H9 (cell line): ENCODE measurements at regions not wholly inside any gene's neighbourhood (a gene's known extent, or its start where the extent isn't known, plus 50 kb on each side); places are given as distances from the start of the nearest gene placed in this dataset.

Source experiments
- DNase-seq: peaks from one replicate; pipeline ENCODE4 v3.0.0-alpha.2; 2017
- H2AFZ ChIP-seq: one replicate; pipeline ENCODE4 v1.6.1; 2013; ENCODE audit warnings: mild to moderate bottlenecking, low read length, control low read depth, moderate library complexity
- H2AK5ac ChIP-seq: 2 replicates; pipeline ENCODE4 v1.6.1; 2013; ENCODE audit warnings: low read length, control low read depth, mixed read lengths; ENCODE audit not compliant: insufficient read length
- H2BK120ac ChIP-seq: one replicate; pipeline ENCODE4 v1.6.1; 2013; ENCODE audit warnings: low read depth, mild to moderate bottlenecking, low read length, control low read depth, inconsistent platforms; ENCODE audit not compliant: poor library complexity, severe bottlenecking
- H2BK12ac ChIP-seq: 2 replicates; pipeline ENCODE4 v1.6.1; 2013; ENCODE audit warnings: low read length, control low read depth, mixed read lengths, low read depth; ENCODE audit not compliant: insufficient read length
- H2BK15ac ChIP-seq: 2 replicates; pipeline ENCODE4 v1.6.1; 2013; ENCODE audit warnings: low read depth, low read length, control low read depth
- H2BK20ac ChIP-seq: one replicate; pipeline ENCODE4 v1.6.1; 2013; ENCODE audit warnings: low read depth, mild to moderate bottlenecking, low read length, control low read depth, inconsistent platforms; ENCODE audit not compliant: poor library complexity, severe bottlenecking
- H2BK5ac ChIP-seq: 2 replicates; pipeline ENCODE4 v1.6.1; 2013; ENCODE audit warnings: low read length, control low read depth, mixed read lengths; ENCODE audit not compliant: insufficient read length
- H3K14ac ChIP-seq: 2 replicates; pipeline ENCODE4 v1.6.1; 2013; ENCODE audit warnings: low read length, control low read depth; ENCODE audit not compliant: insufficient read depth
- H3K18ac ChIP-seq: 2 replicates; pipeline ENCODE4 v1.6.1; 2013; ENCODE audit warnings: low read depth, mild to moderate bottlenecking, mixed read lengths, low read length, control low read depth; ENCODE audit not compliant: insufficient read length
- H3K23ac ChIP-seq: 2 replicates; pipeline ENCODE4 v1.6.1; 2013; ENCODE audit warnings: low read length, control low read depth, mixed read lengths, low read depth; ENCODE audit not compliant: insufficient read length
- H3K23me2 ChIP-seq: 2 replicates; pipeline ENCODE4 v1.6.1; 2013; ENCODE audit warnings: low read depth, mild to moderate bottlenecking, mixed read lengths, low read length, control low read depth; ENCODE audit not compliant: insufficient read length, poor library complexity, severe bottlenecking
- H3K27ac ChIP-seq: 2 replicates; pipeline ENCODE4 v1.5.1; 2013; ENCODE audit warnings: low read length, control low read depth, mixed read lengths, low read depth; ENCODE audit not compliant: insufficient read length
- H3K27me3 ChIP-seq: 2 replicates; pipeline ENCODE4 v1.6.1; 2013; ENCODE audit warnings: low read length, control low read depth, inconsistent platforms; ENCODE audit not compliant: insufficient read depth
- H3K4ac ChIP-seq: 2 replicates; pipeline ENCODE4 v1.6.1; 2013; ENCODE audit warnings: low read depth, mild to moderate bottlenecking, control low read depth, inconsistent platforms, low read length, moderate library complexity
- H3K4me1 ChIP-seq: 2 replicates; pipeline ENCODE4 v1.6.1; 2013; ENCODE audit warnings: low read length, control low read depth, inconsistent platforms; ENCODE audit not compliant: insufficient read depth
- H3K4me2 ChIP-seq: 2 replicates; pipeline ENCODE4 v1.6.1; 2013; ENCODE audit warnings: low read length, control low read depth, mixed read lengths; ENCODE audit not compliant: insufficient read length, insufficient read depth
- H3K56ac ChIP-seq: 2 replicates; pipeline ENCODE4 v1.6.1; 2013; ENCODE audit warnings: low read depth, mild to moderate bottlenecking, mixed read lengths, low read length, control low read depth; ENCODE audit not compliant: insufficient read length
- H3K79me1 ChIP-seq: 2 replicates; pipeline ENCODE4 v1.6.1; 2013; ENCODE audit warnings: low read depth, mild to moderate bottlenecking, moderate library complexity, low read length, control low read depth, inconsistent platforms; ENCODE audit not compliant: insufficient read depth, poor library complexity, severe bottlenecking
- H3K79me2 ChIP-seq: 2 replicates; pipeline ENCODE4 v1.6.1; 2013; ENCODE audit warnings: low read length, control low read depth, inconsistent platforms; ENCODE audit not compliant: insufficient read depth
- H3K9ac ChIP-seq: 2 replicates; pipeline ENCODE4 v1.6.1; 2013; ENCODE audit warnings: low read length, control low read depth, mixed read lengths; ENCODE audit not compliant: insufficient read length; ENCODE audit errors: extremely low read depth
- H3K9me3 ChIP-seq: one replicate; pipeline ENCODE4 v1.6.1; 2013; ENCODE audit warnings: low read depth, low read length, inconsistent platforms; ENCODE audit not compliant: control insufficient read depth
- H3T11ph ChIP-seq: one replicate; pipeline ENCODE4 v1.6.1; 2013; ENCODE audit warnings: mild to moderate bottlenecking, low read length, control low read depth, inconsistent platforms
- H4K20me1 ChIP-seq: one replicate; pipeline ENCODE4 v1.6.1; 2013; ENCODE audit not compliant: control insufficient read depth, insufficient read length, insufficient read depth
- H4K5ac ChIP-seq: 2 replicates; pipeline ENCODE4 v1.6.1; 2013; ENCODE audit warnings: low read depth, mild to moderate bottlenecking, mixed read lengths, low read length, control low read depth; ENCODE audit not compliant: insufficient read length
- H4K8ac ChIP-seq: replicated peaks from 2 replicates; pipeline ENCODE4 v1.6.1; 2013; ENCODE audit warnings: low read length, control low read depth, mixed read lengths, low read depth; ENCODE audit not compliant: insufficient read length
- H4K91ac ChIP-seq: 2 replicates; pipeline ENCODE4 v1.6.1; 2013; ENCODE audit warnings: low read depth, mild to moderate bottlenecking, moderate library complexity, mixed read lengths, low read length, control low read depth; ENCODE audit not compliant: insufficient read length
- H3K27ac Mint-ChIP-seq, 3 experiments: 2 replicates in 2 of 3; 3 replicates in 1 of 3; pipeline ENCODE4 v1.8.0; 2020 to 2021; ENCODE audit warnings: mixed read lengths in 3 of 3, mild to moderate bottlenecking in 1 of 3, moderate library complexity in 1 of 3
- H3K27me3 Mint-ChIP-seq: 2 replicates; pipeline ENCODE4 v1.8.0; 2021; ENCODE audit warnings: low read depth, mild to moderate bottlenecking, moderate library complexity, mixed read lengths
- H3K36me3 Mint-ChIP-seq, 3 experiments: 2 replicates in 2 of 3; 3 replicates in 1 of 3; pipeline ENCODE4 v1.8.0; 2020 to 2021; ENCODE audit warnings: low read depth in 3 of 3, mixed read lengths in 3 of 3; ENCODE audit not compliant: insufficient read depth in 1 of 3
- H3K4me1 Mint-ChIP-seq, 2 experiments: 2 replicates each; pipeline ENCODE4 v1.8.0; 2020; ENCODE audit warnings: mixed read lengths in 2 of 2
- H3K4me3 Mint-ChIP-seq, 2 experiments: 2 replicates in 1 of 2; 3 replicates in 1 of 2; pipeline ENCODE4 v1.8.0; 2020 to 2021; ENCODE audit warnings: mild to moderate bottlenecking in 2 of 2, mixed read lengths in 2 of 2, moderate library complexity in 1 of 2
- H3K9me3 Mint-ChIP-seq, 2 experiments: 2 replicates in 1 of 2; 3 replicates in 1 of 2; pipeline ENCODE4 v1.8.0; 2020; ENCODE audit warnings: mild to moderate bottlenecking in 2 of 2, mixed read lengths in 2 of 2, moderate library complexity in 1 of 2
- TF ChIP-seq, protein P1 (sequence below): fragments of 200-600 bp; sonication (generic); conservative IDR thresholded peaks from 3 replicates; pipeline ENCODE4 v1.8.0; 2021; ENCODE audit warnings: antibody characterized with exemption, mild to moderate bottlenecking

- Histone ChIP-seq H4K20me1 (no peaks in the 10 kb centered on the region), H3K23me2 (no peaks in the 10 kb centered on the region), H3K27me3 (no peaks in the 10 kb centered on the region), H2BK15ac (no peak overlapping the region), H3K79me1 (no peaks in the 10 kb centered on the region), H4K8ac (no peak overlapping the region), H3K56ac (no peak overlapping the region), H2BK120ac (no peak overlapping the region), H3K79me2 (no peaks in the 10 kb centered on the region), H2BK5ac (no peak overlapping the region), H3K27ac (no peak overlapping the region), H3K4me1 (peaks cover 2% of the 10 kb centered on the region; the same call in 1 of the 2 replicates), H3K14ac (no peak overlapping the region), H3K18ac (no peak overlapping the region), H2BK20ac (no peak overlapping the region), H2BK12ac (no peak overlapping the region), H2AFZ (no peak overlapping the region), H3K23ac (no peak overlapping the region), H2AK5ac (no peak overlapping the region), H4K5ac (no peak overlapping the region), H3K9me3 (no peaks in the 10 kb centered on the region), H4K91ac (no peak overlapping the region), H3K4me2 (no peak overlapping the region), H3K4ac (no peak overlapping the region), H3K9ac (no peak overlapping the region), H3T11ph (no peak overlapping the region)
- Mint-ChIP-seq H3K27ac (no peak overlapping the region), H3K9me3 (no peaks in the 10 kb centered on the region), H3K4me3 (no peak overlapping the region), H3K36me3 (no peaks in the 10 kb centered on the region), H3K27me3 (no peaks in the 10 kb centered on the region), H3K4me1 (peaks cover 15% of the 10 kb centered on the region in 2 experiments)
- TF ChIP-seq, protein P1, sequence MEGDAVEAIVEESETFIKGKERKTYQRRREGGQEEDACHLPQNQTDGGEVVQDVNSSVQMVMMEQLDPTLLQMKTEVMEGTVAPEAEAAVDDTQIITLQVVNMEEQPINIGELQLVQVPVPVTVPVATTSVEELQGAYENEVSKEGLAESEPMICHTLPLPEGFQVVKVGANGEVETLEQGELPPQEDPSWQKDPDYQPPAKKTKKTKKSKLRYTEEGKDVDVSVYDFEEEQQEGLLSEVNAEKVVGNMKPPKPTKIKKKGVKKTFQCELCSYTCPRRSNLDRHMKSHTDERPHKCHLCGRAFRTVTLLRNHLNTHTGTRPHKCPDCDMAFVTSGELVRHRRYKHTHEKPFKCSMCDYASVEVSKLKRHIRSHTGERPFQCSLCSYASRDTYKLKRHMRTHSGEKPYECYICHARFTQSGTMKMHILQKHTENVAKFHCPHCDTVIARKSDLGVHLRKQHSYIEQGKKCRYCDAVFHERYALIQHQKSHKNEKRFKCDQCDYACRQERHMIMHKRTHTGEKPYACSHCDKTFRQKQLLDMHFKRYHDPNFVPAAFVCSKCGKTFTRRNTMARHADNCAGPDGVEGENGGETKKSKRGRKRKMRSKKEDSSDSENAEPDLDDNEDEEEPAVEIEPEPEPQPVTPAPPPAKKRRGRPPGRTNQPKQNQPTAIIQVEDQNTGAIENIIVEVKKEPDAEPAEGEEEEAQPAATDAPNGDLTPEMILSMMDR: no peak
- DNase-seq: no peak
Measured at GRCh38 chr2:66189553-66189952, 245.4 kb upstream of the MEIS1 start.
